SU-DHL-6 (cell line): ENCODE measurements at regions not wholly inside any gene's neighbourhood (a gene's known extent, or its start where the extent isn't known, plus 50 kb on each side); places are given as distances from the start of the nearest gene placed in this dataset.

Experiments
- H2AFZ ChIP-seq: fragments of 200-600 bp; sonication (generic); 2 replicates; pipeline ENCODE4 v1.6.1; 2014; ENCODE audit warnings: low read depth, mild to moderate bottlenecking, moderate library complexity, mixed read lengths, antibody characterized with exemption, low read length; ENCODE audit not compliant: severe bottlenecking
- H3F3A ChIP-seq: fragments of 200-600 bp; shearing (Covaris generic); 2 replicates; pipeline ENCODE4 v1.6.0; 2016; ENCODE audit warnings: antibody characterized with exemption, mild to moderate bottlenecking; ENCODE audit not compliant: insufficient read depth
- H3K27ac ChIP-seq: fragments of 200-600 bp; sonication (generic); 2 replicates; pipeline ENCODE4 v1.5.1; 2016; ENCODE audit warnings: low read depth, mild to moderate bottlenecking, low read length, moderate library complexity, mixed read lengths
- H3K27me3 ChIP-seq: fragments of 200-600 bp; sonication (generic), shearing (Covaris generic); 2 replicates; pipeline ENCODE4 v1.6.0; 2014; ENCODE audit warnings: mild to moderate bottlenecking, low read length
- H3K36me3 ChIP-seq: fragments of 200-600 bp; sonication (generic); 2 replicates; pipeline ENCODE4 v1.6.1; 2014; ENCODE audit warnings: mild to moderate bottlenecking, low read length, mixed read lengths
- H3K4me2 ChIP-seq: fragments of 300-600, 200-600 bp; shearing (Covaris generic), sonication (generic); 2 replicates; pipeline ENCODE4 v1.6.0; 2014; ENCODE audit warnings: low read length, low read depth, mild to moderate bottlenecking; ENCODE audit not compliant: poor library complexity, severe bottlenecking
- H3K4me3 ChIP-seq: fragments of 200-600 bp; sonication (generic); 2 replicates; pipeline ENCODE4 v1.5.1; 2014; ENCODE audit warnings: antibody characterized with exemption, low read length, mild to moderate bottlenecking, mixed read lengths; ENCODE audit not compliant: insufficient read depth, poor library complexity, severe bottlenecking
- H3K79me2 ChIP-seq: fragments of 200-600 bp; sonication (generic); 2 replicates; pipeline ENCODE4 v1.6.1; 2014; ENCODE audit warnings: mild to moderate bottlenecking, low read length, moderate library complexity; ENCODE audit not compliant: insufficient read depth
- H3K9ac ChIP-seq: fragments of 200-600 bp; sonication (generic); 2 replicates; pipeline ENCODE4 v1.7.0; 2014; ENCODE audit warnings: mild to moderate bottlenecking, low read length
- H3K9me2 ChIP-seq: fragments of 200-600 bp; sonication (generic); replicated peaks from 2 replicates; pipeline ENCODE4 v1.6.1; 2014; ENCODE audit warnings: low read length; ENCODE audit not compliant: insufficient read depth
- H3K9me3 ChIP-seq: fragments of 200-600 bp; sonication (generic); 2 replicates; pipeline ENCODE4 v1.6.1; 2014; ENCODE audit warnings: low read length, mixed read lengths; ENCODE audit not compliant: insufficient read depth
- H4K20me1 ChIP-seq: fragments of 200-600 bp; sonication (generic); 2 replicates; pipeline ENCODE4 v1.6.1; 2014; ENCODE audit warnings: low read depth, mild to moderate bottlenecking, antibody characterized with exemption, low read length, moderate library complexity, mixed read lengths
- EZH2phosphoT487 ChIP-seq: fragments of 200-600 bp; sonication (generic), shearing (Covaris generic); conservative IDR thresholded peaks from 2 replicates; pipeline ENCODE4 v1.6.1; 2018; ENCODE audit warnings: mild to moderate bottlenecking, antibody characterized with exemption, low read length, moderate library complexity, mixed read lengths
- TF ChIP-seq, protein P1 (sequence below): fragments of 200-600 bp; sonication (generic); IDR thresholded peaks from one replicate; pipeline ENCODE4 v1.5.1; 2017; ENCODE audit warnings: antibody characterized with exemption, mild to moderate bottlenecking, low read length, moderate library complexity; ENCODE audit not compliant: insufficient read depth, poor library complexity, severe bottlenecking

- H2AFZ ChIP-seq, result no peak overlapping the region
- TF ChIP-seq, protein P1, sequence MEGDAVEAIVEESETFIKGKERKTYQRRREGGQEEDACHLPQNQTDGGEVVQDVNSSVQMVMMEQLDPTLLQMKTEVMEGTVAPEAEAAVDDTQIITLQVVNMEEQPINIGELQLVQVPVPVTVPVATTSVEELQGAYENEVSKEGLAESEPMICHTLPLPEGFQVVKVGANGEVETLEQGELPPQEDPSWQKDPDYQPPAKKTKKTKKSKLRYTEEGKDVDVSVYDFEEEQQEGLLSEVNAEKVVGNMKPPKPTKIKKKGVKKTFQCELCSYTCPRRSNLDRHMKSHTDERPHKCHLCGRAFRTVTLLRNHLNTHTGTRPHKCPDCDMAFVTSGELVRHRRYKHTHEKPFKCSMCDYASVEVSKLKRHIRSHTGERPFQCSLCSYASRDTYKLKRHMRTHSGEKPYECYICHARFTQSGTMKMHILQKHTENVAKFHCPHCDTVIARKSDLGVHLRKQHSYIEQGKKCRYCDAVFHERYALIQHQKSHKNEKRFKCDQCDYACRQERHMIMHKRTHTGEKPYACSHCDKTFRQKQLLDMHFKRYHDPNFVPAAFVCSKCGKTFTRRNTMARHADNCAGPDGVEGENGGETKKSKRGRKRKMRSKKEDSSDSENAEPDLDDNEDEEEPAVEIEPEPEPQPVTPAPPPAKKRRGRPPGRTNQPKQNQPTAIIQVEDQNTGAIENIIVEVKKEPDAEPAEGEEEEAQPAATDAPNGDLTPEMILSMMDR, result no peak
- no peak for TF ChIP-seq EZH2phosphoT487
- H3K9me3 ChIP-seq, result no peaks in the 10 kb centered on the region
- H3K9me2 ChIP-seq, result no peaks in the 10 kb centered on the region
- no peak overlapping the region for H3K9ac ChIP-seq
- H3K79me2 ChIP-seq, result no peaks in the 10 kb centered on the region
- H3K4me3 ChIP-seq, result no peak overlapping the region
- no peak overlapping the region for H3K27ac ChIP-seq
- H3K4me2 ChIP-seq, result no peak overlapping the region
- H3K27me3 ChIP-seq, result no peaks in the 10 kb centered on the region
- H4K20me1 ChIP-seq, result no peaks in the 10 kb centered on the region
- no peaks in the 10 kb centered on the region for H3K36me3 ChIP-seq
- H3F3A ChIP-seq, result no peaks in the 10 kb centered on the region
Measured at GRCh38 chr1:196160066-196160795, 448.0 kb downstream of the KCNT2 start.

DNA sequence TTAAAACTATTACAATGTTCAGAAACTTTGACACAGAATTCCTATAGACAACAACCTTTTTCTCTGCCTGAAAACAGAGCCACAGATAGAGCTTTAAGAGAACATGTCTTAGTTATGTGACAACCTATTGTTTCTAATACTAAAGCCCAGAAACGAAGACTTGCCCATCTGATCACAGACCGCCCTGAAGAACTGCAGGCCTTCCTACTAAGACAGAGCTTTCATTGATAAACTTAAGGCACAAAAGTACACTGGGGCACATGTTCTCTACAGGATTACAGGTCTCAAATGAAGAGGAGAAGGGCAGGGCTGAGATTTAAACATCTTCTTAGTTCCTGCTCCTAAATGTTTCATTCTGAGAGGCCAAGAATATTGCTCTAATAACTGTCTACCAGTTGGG is 452.7 kb downstream of the KCNT2 start:
- no peaks in the 10 kb centered on the region for H3K9me2 ChIP-seq
- no peaks in the 10 kb centered on the region for H3K79me2 ChIP-seq
- H3K4me3 ChIP-seq, result no peak overlapping the region
- TF ChIP-seq EZH2phosphoT487, result no peak
- TF ChIP-seq, protein P1, result no peak
- no peak overlapping the region for H3K9ac ChIP-seq
- H4K20me1 ChIP-seq, result no peaks in the 10 kb centered on the region
- H3K27ac ChIP-seq, result no peak overlapping the region
- no peaks in the 10 kb centered on the region; the same call in 1 of the 2 replicates for H3K36me3 ChIP-seq
- H3K9me3 ChIP-seq, result no peaks in the 10 kb centered on the region
- H3F3A ChIP-seq, result no peaks in the 10 kb centered on the region
- H3K4me2 ChIP-seq, result no peak overlapping the region
- H2AFZ ChIP-seq, result no peak overlapping the region
- H3K27me3 ChIP-seq, result no peaks in the 10 kb centered on the region

- Histone ChIP-seq H3K9ac (no peak overlapping the region), H3K9me2 (no peaks in the 10 kb centered on the region), H3K4me2 (no peak overlapping the region), H3K4me3 (no peak overlapping the region), H3K27me3 (no peaks in the 10 kb centered on the region), H4K20me1 (no peaks in the 10 kb centered on the region), H3K36me3 (no peaks in the 10 kb centered on the region; the same call in 1 of the 2 replicates), H2AFZ (no peak overlapping the region), H3K9me3 (no peaks in the 10 kb centered on the region), H3K79me2 (no peaks in the 10 kb centered on the region), H3F3A (no peaks in the 10 kb centered on the region), H3K27ac (no peak overlapping the region)
- TF ChIP-seq, protein P1, result no peak
- no peak for TF ChIP-seq EZH2phosphoT487
Measured at GRCh38 chr1:196152975-196153374, 455.3 kb downstream of the KCNT2 start.
